SU-DHL-6 (cell line): ENCODE measurements at regions not wholly inside any gene's neighbourhood (a gene's known extent, or its start where the extent isn't known, plus 50 kb on each side); places are given as distances from the start of the nearest gene placed in this dataset.

Experiments
- H2AFZ ChIP-seq: fragments of 200-600 bp; sonication (generic); 2 replicates; pipeline ENCODE4 v1.6.1; 2014; ENCODE audit warnings: low read depth, mild to moderate bottlenecking, moderate library complexity, mixed read lengths, antibody characterized with exemption, low read length; ENCODE audit not compliant: severe bottlenecking
- H3F3A ChIP-seq: fragments of 200-600 bp; shearing (Covaris generic); 2 replicates; pipeline ENCODE4 v1.6.0; 2016; ENCODE audit warnings: antibody characterized with exemption, mild to moderate bottlenecking; ENCODE audit not compliant: insufficient read depth
- H3K27ac ChIP-seq: fragments of 200-600 bp; sonication (generic); 2 replicates; pipeline ENCODE4 v1.5.1; 2016; ENCODE audit warnings: low read depth, mild to moderate bottlenecking, low read length, moderate library complexity, mixed read lengths
- H3K27me3 ChIP-seq: fragments of 200-600 bp; sonication (generic), shearing (Covaris generic); 2 replicates; pipeline ENCODE4 v1.6.0; 2014; ENCODE audit warnings: mild to moderate bottlenecking, low read length
- H3K36me3 ChIP-seq: fragments of 200-600 bp; sonication (generic); 2 replicates; pipeline ENCODE4 v1.6.1; 2014; ENCODE audit warnings: mild to moderate bottlenecking, low read length, mixed read lengths
- H3K4me2 ChIP-seq: fragments of 300-600, 200-600 bp; shearing (Covaris generic), sonication (generic); 2 replicates; pipeline ENCODE4 v1.6.0; 2014; ENCODE audit warnings: low read length, low read depth, mild to moderate bottlenecking; ENCODE audit not compliant: poor library complexity, severe bottlenecking
- H3K4me3 ChIP-seq: fragments of 200-600 bp; sonication (generic); 2 replicates; pipeline ENCODE4 v1.5.1; 2014; ENCODE audit warnings: antibody characterized with exemption, low read length, mild to moderate bottlenecking, mixed read lengths; ENCODE audit not compliant: insufficient read depth, poor library complexity, severe bottlenecking
- H3K79me2 ChIP-seq: fragments of 200-600 bp; sonication (generic); 2 replicates; pipeline ENCODE4 v1.6.1; 2014; ENCODE audit warnings: mild to moderate bottlenecking, low read length, moderate library complexity; ENCODE audit not compliant: insufficient read depth
- H3K9ac ChIP-seq: fragments of 200-600 bp; sonication (generic); 2 replicates; pipeline ENCODE4 v1.7.0; 2014; ENCODE audit warnings: mild to moderate bottlenecking, low read length
- H3K9me2 ChIP-seq: fragments of 200-600 bp; sonication (generic); replicated peaks from 2 replicates; pipeline ENCODE4 v1.6.1; 2014; ENCODE audit warnings: low read length; ENCODE audit not compliant: insufficient read depth
- H3K9me3 ChIP-seq: fragments of 200-600 bp; sonication (generic); 2 replicates; pipeline ENCODE4 v1.6.1; 2014; ENCODE audit warnings: low read length, mixed read lengths; ENCODE audit not compliant: insufficient read depth
- H4K20me1 ChIP-seq: fragments of 200-600 bp; sonication (generic); 2 replicates; pipeline ENCODE4 v1.6.1; 2014; ENCODE audit warnings: low read depth, mild to moderate bottlenecking, antibody characterized with exemption, low read length, moderate library complexity, mixed read lengths
- EZH2phosphoT487 ChIP-seq: fragments of 200-600 bp; sonication (generic), shearing (Covaris generic); conservative IDR thresholded peaks from 2 replicates; pipeline ENCODE4 v1.6.1; 2018; ENCODE audit warnings: mild to moderate bottlenecking, antibody characterized with exemption, low read length, moderate library complexity, mixed read lengths
- TF ChIP-seq, protein P1 (sequence below): fragments of 200-600 bp; sonication (generic); IDR thresholded peaks from one replicate; pipeline ENCODE4 v1.5.1; 2017; ENCODE audit warnings: antibody characterized with exemption, mild to moderate bottlenecking, low read length, moderate library complexity; ENCODE audit not compliant: insufficient read depth, poor library complexity, severe bottlenecking

DNA sequence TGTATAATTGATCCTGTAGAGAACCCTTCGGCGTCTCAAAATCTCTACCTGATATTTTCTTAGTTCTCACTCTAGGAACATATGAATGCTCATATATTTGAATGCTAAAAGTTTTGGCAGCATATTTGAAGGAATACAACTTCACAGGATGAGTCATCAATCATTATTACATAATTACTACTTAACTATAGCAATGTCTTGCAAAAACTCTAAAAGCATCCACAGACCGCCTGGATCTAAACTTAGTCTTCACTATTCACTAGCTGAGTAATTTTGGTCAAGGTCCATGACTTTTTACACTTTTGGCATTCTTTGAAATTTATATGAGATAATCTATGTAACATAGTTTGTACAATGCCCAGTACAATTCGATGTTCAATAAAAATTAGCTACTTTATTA, 194.7 kb downstream of the DTHD1 start:
- no peak overlapping the region for H3K27ac ChIP-seq
- no peak overlapping the region for H2AFZ ChIP-seq
- no peaks in the 10 kb centered on the region; the same call in 1 of the 2 replicates for H3K9me2 ChIP-seq
- no peaks in the 10 kb centered on the region for H3F3A ChIP-seq
- H3K79me2 ChIP-seq = no peaks in the 10 kb centered on the region
- H3K36me3 ChIP-seq = no peaks in the 10 kb centered on the region
- no peaks in the 10 kb centered on the region; the same call in 1 of the 2 replicates for H3K27me3 ChIP-seq
- no peaks in the 10 kb centered on the region for H4K20me1 ChIP-seq
- no peak for TF ChIP-seq EZH2phosphoT487
- TF ChIP-seq, protein P1, sequence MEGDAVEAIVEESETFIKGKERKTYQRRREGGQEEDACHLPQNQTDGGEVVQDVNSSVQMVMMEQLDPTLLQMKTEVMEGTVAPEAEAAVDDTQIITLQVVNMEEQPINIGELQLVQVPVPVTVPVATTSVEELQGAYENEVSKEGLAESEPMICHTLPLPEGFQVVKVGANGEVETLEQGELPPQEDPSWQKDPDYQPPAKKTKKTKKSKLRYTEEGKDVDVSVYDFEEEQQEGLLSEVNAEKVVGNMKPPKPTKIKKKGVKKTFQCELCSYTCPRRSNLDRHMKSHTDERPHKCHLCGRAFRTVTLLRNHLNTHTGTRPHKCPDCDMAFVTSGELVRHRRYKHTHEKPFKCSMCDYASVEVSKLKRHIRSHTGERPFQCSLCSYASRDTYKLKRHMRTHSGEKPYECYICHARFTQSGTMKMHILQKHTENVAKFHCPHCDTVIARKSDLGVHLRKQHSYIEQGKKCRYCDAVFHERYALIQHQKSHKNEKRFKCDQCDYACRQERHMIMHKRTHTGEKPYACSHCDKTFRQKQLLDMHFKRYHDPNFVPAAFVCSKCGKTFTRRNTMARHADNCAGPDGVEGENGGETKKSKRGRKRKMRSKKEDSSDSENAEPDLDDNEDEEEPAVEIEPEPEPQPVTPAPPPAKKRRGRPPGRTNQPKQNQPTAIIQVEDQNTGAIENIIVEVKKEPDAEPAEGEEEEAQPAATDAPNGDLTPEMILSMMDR = no peak
- no peak overlapping the region for H3K4me3 ChIP-seq
- no peak overlapping the region for H3K4me2 ChIP-seq
- H3K9ac ChIP-seq = no peak overlapping the region
- no peaks in the 10 kb centered on the region for H3K9me3 ChIP-seq

DNA sequence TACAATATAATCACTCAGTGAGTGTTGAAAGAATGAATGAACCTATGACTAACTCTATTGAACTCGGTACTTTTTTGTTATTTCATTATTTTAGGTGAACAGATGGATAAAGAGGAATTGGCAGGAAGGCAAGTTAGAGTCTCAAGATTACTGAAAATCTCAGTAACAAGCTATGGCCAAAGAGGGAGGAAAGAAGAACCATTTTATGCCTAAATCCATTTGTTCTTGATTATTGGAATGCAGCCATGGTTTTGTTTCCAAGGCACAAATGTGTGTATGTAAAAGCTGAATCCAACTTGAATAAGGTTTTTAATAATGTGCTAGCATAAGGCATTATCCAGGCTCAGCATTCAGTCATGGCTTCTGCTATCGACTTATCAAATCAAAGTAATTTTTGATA, 196.4 kb downstream of the DTHD1 start:
- Histone ChIP-seq H3K36me3 (no peaks in the 10 kb centered on the region), H3K4me3 (no peak overlapping the region), H2AFZ (no peak overlapping the region), H3K27me3 (no peaks in the 10 kb centered on the region; the same call in 1 of the 2 replicates), H3K79me2 (no peaks in the 10 kb centered on the region), H3K9me2 (peaks cover 4% of the 10 kb centered on the region; the same call in 1 of the 2 replicates), H3F3A (no peaks in the 10 kb centered on the region), H4K20me1 (no peaks in the 10 kb centered on the region), H3K27ac (no peak overlapping the region), H3K9ac (no peak overlapping the region), H3K9me3 (no peaks in the 10 kb centered on the region), H3K4me2 (no peak overlapping the region)
- TF ChIP-seq, protein P1 = no peak
- no peak for TF ChIP-seq EZH2phosphoT487

DNA sequence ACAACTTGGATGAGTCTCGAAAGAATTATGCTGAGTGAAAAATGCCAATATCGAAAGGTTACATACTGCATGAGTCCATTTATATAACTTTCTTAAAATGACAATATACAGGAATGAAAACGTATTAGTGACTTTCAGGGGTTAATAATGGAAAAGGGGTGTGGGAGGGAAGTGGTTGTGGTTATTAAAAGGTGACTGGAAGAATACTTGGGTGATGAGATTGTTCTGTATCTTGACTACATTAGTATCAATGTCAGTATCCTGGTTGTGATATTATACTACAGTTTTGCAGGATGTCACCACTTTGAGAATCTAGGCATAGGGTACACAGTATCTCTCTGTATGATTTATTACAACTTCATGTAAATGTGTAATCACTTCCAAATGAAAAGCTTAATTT, 204.5 kb downstream of the DTHD1 start:
- H3F3A ChIP-seq = no peaks in the 10 kb centered on the region
- H3K9me2 ChIP-seq = 0 out of 2 replicates have a peak, but pooled peaks cover 4% of the 10 kb centered on the region
- no peaks in the 10 kb centered on the region for H3K79me2 ChIP-seq
- H3K36me3 ChIP-seq = no peaks in the 10 kb centered on the region
- no peaks in the 10 kb centered on the region for H3K27me3 ChIP-seq
- no peak overlapping the region for H3K4me2 ChIP-seq
- H3K9me3 ChIP-seq = no peaks in the 10 kb centered on the region
- no peaks in the 10 kb centered on the region for H4K20me1 ChIP-seq
- no peak overlapping the region for H2AFZ ChIP-seq
- H3K27ac ChIP-seq = no peak overlapping the region
- no peak overlapping the region for H3K9ac ChIP-seq
- no peak overlapping the region for H3K4me3 ChIP-seq
- TF ChIP-seq EZH2phosphoT487 = no peak
- TF ChIP-seq, protein P1 = no peak
